ENCODE measurements at regions not wholly inside any gene's neighbourhood (a gene's known extent, or its start where the extent isn't known, plus 50 kb on each side); places are given as distances from the start of the nearest gene placed in this dataset.

DNA sequence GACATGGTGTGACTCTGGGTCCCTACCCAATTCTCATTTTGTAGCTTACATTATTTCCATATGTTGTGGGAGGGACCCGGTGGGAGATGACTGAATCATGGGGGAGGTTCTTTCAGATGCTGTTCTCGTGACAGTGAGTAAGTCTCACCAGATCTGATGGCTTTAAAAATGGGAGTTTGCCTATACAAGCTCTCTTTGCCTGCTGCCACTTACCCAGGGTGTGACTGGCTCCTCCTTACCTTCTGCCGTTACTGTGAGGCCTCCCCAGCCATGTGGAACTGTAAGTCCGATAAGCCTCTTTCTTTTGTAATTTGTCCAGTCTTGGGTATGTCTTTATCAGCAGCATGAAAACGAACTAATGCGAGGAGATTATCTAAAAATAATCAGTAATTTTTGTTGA is 1683.2 kb upstream of the SLC39A10 start:
- no peak for FAIRE-seq
- DNase-seq (ENCODE audit: low spot score): no peak
- no TSS peak for BruUV-seq (replicated peaks)
- Histone ChIP-seq H3K4me1 (ENCODE audit: insufficient read depth, low read length) (no peaks in the 10 kb centered on the region), H3K9ac (ENCODE audit: insufficient read depth, low read depth, low read length) (no peak overlapping the region), H3K4me3 (replicated peaks in 1 of 3; ENCODE audit: insufficient read depth in 1 of 3, low read depth in 2 of 3, low read length in 3 of 3) (no peak overlapping the region), H3K4me2 (ENCODE audit: low read depth, low read length) (no peak overlapping the region), H3K79me2 (ENCODE audit: insufficient read depth, low read length) (no peaks in the 10 kb centered on the region), H3K27ac (ENCODE audit: extremely low read length, insufficient read depth, low read length) (no peak overlapping the region), H3K9me3 (ENCODE audit: low read length) (0 out of 2 replicates have a peak, but pooled peaks cover 3% of the 10 kb centered on the region), H3K27me3 (ENCODE audit: control insufficient read depth in 1 of 2, insufficient read depth in 2 of 2, low read length in 2 of 2) (no peaks in the 10 kb centered on the region), H3K36me3 (replicated peaks in 1 of 2; ENCODE audit: control insufficient read depth in 1 of 2, insufficient read depth in 2 of 2, low read length in 2 of 2) (no peaks in the 10 kb centered on the region), H4K20me1 (ENCODE audit: insufficient read depth, low read length) (no peaks in the 10 kb centered on the region), H2AFZ (ENCODE audit: low read length) (no peak overlapping the region)
- 12% methylated on average over 6 of the region's 6 CpGs for WGBS (ENCODE audit: low lambda C conversion rate)
- no peak for ATAC-seq
- POLR2A ChIA-PET: no interaction called here
- TF ChIP-seq, protein P1, sequence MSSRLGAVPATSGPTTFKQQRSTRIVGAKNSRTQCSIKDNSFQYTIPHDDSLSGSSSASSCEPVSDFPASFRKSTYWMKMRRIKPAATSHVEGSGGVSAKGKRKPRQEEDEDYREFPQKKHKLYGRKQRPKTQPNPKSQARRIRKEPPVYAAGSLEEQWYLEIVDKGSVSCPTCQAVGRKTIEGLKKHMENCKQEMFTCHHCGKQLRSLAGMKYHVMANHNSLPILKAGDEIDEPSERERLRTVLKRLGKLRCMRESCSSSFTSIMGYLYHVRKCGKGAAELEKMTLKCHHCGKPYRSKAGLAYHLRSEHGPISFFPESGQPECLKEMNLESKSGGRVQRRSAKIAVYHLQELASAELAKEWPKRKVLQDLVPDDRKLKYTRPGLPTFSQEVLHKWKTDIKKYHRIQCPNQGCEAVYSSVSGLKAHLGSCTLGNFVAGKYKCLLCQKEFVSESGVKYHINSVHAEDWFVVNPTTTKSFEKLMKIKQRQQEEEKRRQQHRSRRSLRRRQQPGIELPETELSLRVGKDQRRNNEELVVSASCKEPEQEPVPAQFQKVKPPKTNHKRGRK (CRISPR knock-in tag; IDR thresholded peaks at IDR 0.05): no peak
- TF ChIP-seq CEBPG (CRISPR knock-in tag; IDR thresholded peaks at IDR 0.05) (no peak), FOSL2 (CRISPR knock-in tag; IDR thresholded peaks at IDR 0.05) (no peak), ZNF768 (CRISPR knock-in tag; IDR thresholded peaks at IDR 0.05) (no peak), POLR2A (IDR thresholded peaks at IDR 0.05; ENCODE audit: insufficient read depth in 1 of 2, low read depth in 2 of 2, low read length in 2 of 2) (no peak), ZNF124 (CRISPR knock-in tag; IDR thresholded peaks at IDR 0.05) (no peak), ZNF570 (CRISPR knock-in tag; IDR thresholded peaks at IDR 0.05; ENCODE audit: borderline replicate concordance) (no peak)
- CTCF ChIA-PET (ENCODE audit: low intra/inter-chr PET ratio, low total read pairs): no interaction called here
- in situ Hi-C loops (cut with HindIII; ENCODE audit: extremely low pct_ligation_motif_present, low pct_unique_long_range_greater_than_20kb) (no loop called here), intact Hi-C loops (cut with micrococcal nuclease; ENCODE audit: unreplicated experiment) (no loop called here)

DNA sequence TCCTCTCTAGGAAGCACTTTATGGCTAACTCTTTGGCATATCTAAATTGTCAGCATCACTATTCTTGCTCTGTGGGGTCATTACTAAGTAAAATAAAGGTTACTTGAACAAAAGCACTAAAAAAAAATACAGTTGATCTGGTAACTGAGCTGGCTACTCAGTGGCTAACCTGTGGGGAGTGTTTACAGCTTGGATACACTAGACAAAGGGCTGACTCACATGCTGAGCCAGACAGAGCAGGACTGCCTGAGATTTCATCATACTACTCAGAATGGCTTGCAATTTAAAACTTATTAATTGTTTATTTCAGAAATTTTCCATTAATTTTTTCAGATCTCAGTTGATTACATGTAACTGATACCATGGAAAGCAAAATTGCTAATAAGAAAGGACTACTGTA is 1690.4 kb upstream of the SLC39A10 start:
- H3K4me3 ChIP-seq (replicated peaks in 1 of 3; ENCODE audit: insufficient read depth in 1 of 3, low read depth in 2 of 3, low read length in 3 of 3): no peak overlapping the region
- H3K79me2 ChIP-seq (ENCODE audit: insufficient read depth, low read length): no peaks in the 10 kb centered on the region
- ATAC-seq (peak; percentile 43; the same call in 1 of the 3 replicates), FAIRE-seq (no peak), DNase-seq (ENCODE audit: low spot score) (no peak)
- intact Hi-C loops (cut with micrococcal nuclease; ENCODE audit: unreplicated experiment) (no loop called here), in situ Hi-C loops (cut with HindIII; ENCODE audit: extremely low pct_ligation_motif_present, low pct_unique_long_range_greater_than_20kb) (no loop called here)
- no peaks in the 10 kb centered on the region for H3K4me1 ChIP-seq (ENCODE audit: insufficient read depth, low read length)
- H4K20me1 ChIP-seq (ENCODE audit: insufficient read depth, low read length): no peaks in the 10 kb centered on the region
- H3K36me3 ChIP-seq (replicated peaks in 1 of 2; ENCODE audit: control insufficient read depth in 1 of 2, insufficient read depth in 2 of 2, low read length in 2 of 2): no peaks in the 10 kb centered on the region
- no peaks in the 10 kb centered on the region for H3K27me3 ChIP-seq (ENCODE audit: control insufficient read depth in 1 of 2, insufficient read depth in 2 of 2, low read length in 2 of 2)
- H2AFZ ChIP-seq (ENCODE audit: low read length): no peak overlapping the region
- H3K4me2 ChIP-seq (ENCODE audit: low read depth, low read length): no peak overlapping the region
- no peak overlapping the region for H3K27ac ChIP-seq (ENCODE audit: extremely low read length, insufficient read depth, low read length)
- TF ChIP-seq CEBPB (IDR thresholded peaks at IDR 0.05; ENCODE audit: borderline replicate concordance, low read depth, low read length) (peak; percentile 40; the same call in 1 of the 2 replicates), ZNF709 (CRISPR knock-in tag; IDR thresholded peaks at IDR 0.05) (no peak)
- BruUV-seq (replicated peaks): no TSS peak
- H3K9ac ChIP-seq (ENCODE audit: insufficient read depth, low read depth, low read length): no peak overlapping the region
- no peaks in the 10 kb centered on the region for H3K9me3 ChIP-seq (ENCODE audit: low read length)
- CTCF ChIA-PET (ENCODE audit: low intra/inter-chr PET ratio, low total read pairs): no interaction called here
- POLR2A ChIA-PET: no interaction called here
